GM19395 (cell line): ENCODE measurements at regions not wholly inside any gene's neighbourhood (a gene's known extent, or its start where the extent isn't known, plus 50 kb on each side); places are given as distances from the start of the nearest gene placed in this dataset.

Experiments used
- ATAC-seq: cut with Tn5 transposase; IDR thresholded peaks from one replicate; pipeline ENCODE4 v1.9.1; 2021; ENCODE audit warnings: mild to moderate bottlenecking, moderate library complexity; ENCODE audit not compliant: unreplicated experiment

DNA sequence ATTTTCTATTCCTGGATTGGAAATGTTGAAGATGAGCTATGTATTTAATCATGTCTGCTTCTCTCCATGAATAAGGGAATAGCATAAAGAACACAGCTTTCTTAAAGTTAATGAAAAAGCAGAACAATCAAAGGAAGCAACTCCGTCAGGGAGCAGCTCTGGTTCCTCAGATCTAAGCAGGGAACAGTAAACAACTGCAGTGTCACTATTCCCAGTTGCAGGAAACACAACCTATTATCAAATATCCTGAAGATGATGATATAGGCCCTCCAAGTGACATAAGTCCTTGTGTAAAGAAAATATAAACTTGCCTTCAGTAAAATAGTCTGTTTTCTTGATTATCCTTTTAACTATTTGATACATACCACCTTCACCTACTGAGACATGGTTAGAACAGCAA is 228.1 kb downstream of the KCNC2 start:
- no peak for ATAC-seq

- ATAC-seq: no peak
Observed at GRCh38 chr12:74983917-74984316, 225.7 kb downstream of the KCNC2 start.

DNA sequence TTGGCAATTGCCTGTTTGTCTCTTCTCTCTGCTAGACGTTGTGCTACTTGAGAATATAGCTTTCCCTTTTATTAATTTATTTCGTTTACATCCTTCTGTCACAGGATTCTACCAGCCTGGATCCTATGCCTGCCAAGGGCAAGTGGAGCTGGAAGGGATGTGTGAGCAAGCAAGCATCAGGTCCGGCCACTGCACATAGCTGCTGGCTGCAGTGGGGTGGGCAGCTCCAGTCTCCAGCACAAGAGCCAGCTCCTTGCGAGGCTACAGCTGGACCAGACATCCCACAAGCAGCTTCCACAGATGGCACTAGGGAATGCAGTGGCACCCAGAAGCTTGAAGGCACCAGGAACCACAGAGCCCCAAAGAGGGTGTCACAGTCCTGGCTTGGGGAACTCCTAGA is 225.0 kb downstream of the KCNC2 start:
- ATAC-seq: no peak

- no peak for ATAC-seq
Observed at GRCh38 chr12:74985293-74985985, 224.2 kb downstream of the KCNC2 start.

DNA sequence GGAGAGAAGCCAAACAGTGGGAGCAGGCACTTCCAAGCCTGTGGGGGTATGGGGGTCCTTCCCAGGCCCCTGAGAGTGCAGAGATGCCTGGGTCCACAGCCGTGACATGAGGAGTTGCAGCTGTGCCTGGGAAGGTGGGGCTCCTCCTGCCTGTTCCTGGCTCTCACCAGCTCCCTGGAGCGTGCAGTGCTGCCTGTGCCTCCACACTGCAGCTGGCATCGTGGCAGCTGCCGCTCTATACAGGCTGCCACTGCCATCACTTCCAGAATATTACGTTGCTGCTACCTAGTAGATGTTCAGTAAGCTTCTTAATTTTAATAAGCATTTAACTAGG is 223.7 kb downstream of the KCNC2 start:
- ATAC-seq: no peak

DNA sequence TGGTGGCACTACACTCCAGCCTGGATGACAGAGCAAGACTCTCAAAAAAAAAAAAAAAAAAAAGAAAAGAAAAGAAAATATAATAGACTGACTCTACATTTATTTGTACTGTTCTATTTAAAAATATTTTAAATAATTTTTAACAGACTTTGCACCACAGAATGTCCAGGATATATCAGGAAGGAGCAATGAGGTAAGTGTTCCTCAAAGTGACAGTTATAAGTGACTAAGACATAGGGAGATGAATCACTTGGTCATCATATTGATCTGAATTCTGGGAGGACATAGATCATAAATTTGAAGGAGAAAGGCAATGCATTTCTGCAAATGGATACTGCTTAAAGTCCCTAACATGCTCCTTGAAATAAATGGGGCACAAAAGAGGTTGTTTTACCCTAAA is 221.5 kb downstream of the KCNC2 start:
- no peak for ATAC-seq
